CD14-positive monocyte (primary cell): ENCODE measurements at regions not wholly inside any gene's neighbourhood (a gene's known extent, or its start where the extent isn't known, plus 50 kb on each side); places are given as distances from the start of the nearest gene placed in this dataset.

ENCODE experiments used
- DNase-seq, 3 donors: peaks; one replicate each; pipeline ENCODE4 v3.0.0-alpha.2; 2011 to 2022
- H2AFZ ChIP-seq: 2 replicates; pipeline ENCODE4 v1.6.0; 2012; ENCODE audit warnings: mild to moderate bottlenecking, low read depth, low read length, inconsistent platforms; ENCODE audit not compliant: insufficient read depth, poor library complexity, severe bottlenecking
- H3K27ac ChIP-seq, 2 donors: 1 replicate in 1 of 2; 2 replicates in 1 of 2; pipeline ENCODE4 v1.5.1; 2012 to 2013; ENCODE audit warnings: low read length in 2 of 2, control low read depth in 1 of 2, inconsistent platforms in 1 of 2, low read depth in 1 of 2, mild to moderate bottlenecking in 1 of 2
- H3K27me3 ChIP-seq, 2 donors: one replicate each; pipeline versions ENCODE4 v1.6.0 to v1.6.1; 2011 to 2013; ENCODE audit warnings: low read length in 2 of 2; ENCODE audit not compliant: control insufficient read depth in 2 of 2, insufficient read depth in 2 of 2
- H3K36me3 ChIP-seq, 2 donors: replicated peaks in 1 of 2; 1 replicate in 1 of 2; 2 replicates in 1 of 2; pipeline versions ENCODE4 v1.5.1 to v1.6.1; 2012 to 2013; ENCODE audit warnings: low read length in 2 of 2, control low read depth in 1 of 2, inconsistent platforms in 1 of 2, mild to moderate bottlenecking in 1 of 2; ENCODE audit not compliant: insufficient read depth in 2 of 2, control insufficient read depth in 1 of 2
- H3K4me1 ChIP-seq, 2 donors: 1 replicate in 1 of 2; 2 replicates in 1 of 2; pipeline versions ENCODE4 v1.5.1 to v1.6.1; 2012 to 2013; ENCODE audit warnings: low read length in 2 of 2, control low read depth in 1 of 2, inconsistent platforms in 1 of 2, mild to moderate bottlenecking in 1 of 2, moderate library complexity in 1 of 2; ENCODE audit not compliant: insufficient read depth in 2 of 2, control insufficient read depth in 1 of 2
- H3K4me2 ChIP-seq: replicated peaks from 2 replicates; pipeline ENCODE3; 2012; ENCODE audit warnings: low read length, moderate library complexity, mild to moderate bottlenecking; ENCODE audit not compliant: poor library complexity, severe bottlenecking; ENCODE audit errors: extremely low read depth
- H3K4me3 ChIP-seq, 3 experiments: fragments of 200-600 bp in 1 of 3; sonication (generic) in 1 of 3; replicated peaks in 1 of 3; 1 replicate in 2 of 3; 2 replicates in 1 of 3; pipeline ENCODE4 v1.5.1; 2011 to 2013; ENCODE audit warnings: low read length in 3 of 3, mild to moderate bottlenecking in 3 of 3, control low read depth in 2 of 3, low read depth in 2 of 3, inconsistent platforms in 1 of 3, moderate library complexity in 1 of 3
- H3K79me2 ChIP-seq: 2 replicates; pipeline ENCODE4 v1.6.0; 2012; ENCODE audit warnings: mild to moderate bottlenecking, control low read depth, inconsistent platforms, low read length, moderate library complexity; ENCODE audit not compliant: insufficient read depth
- H3K9ac ChIP-seq: 2 replicates; pipeline ENCODE4 v1.6.0; 2017; ENCODE audit warnings: low read length, mild to moderate bottlenecking; ENCODE audit not compliant: insufficient read depth, poor library complexity, severe bottlenecking
- H3K9me3 ChIP-seq, 2 donors: replicated peaks in 1 of 2; 1 replicate in 1 of 2; 2 replicates in 1 of 2; pipeline versions ENCODE4 v1.5.1 to v1.6.1; 2012 to 2013; ENCODE audit warnings: low read length in 2 of 2, control low read depth in 1 of 2; ENCODE audit not compliant: control insufficient read depth in 1 of 2, insufficient read depth in 1 of 2
- H4K20me1 ChIP-seq: 2 replicates; pipeline ENCODE4 v1.6.0; 2012; ENCODE audit warnings: mild to moderate bottlenecking, low read length, control low read depth, moderate library complexity; ENCODE audit not compliant: insufficient read depth
- H3K27ac Mint-ChIP-seq, 7 donors: one replicate each; pipeline ENCODE4 v1.8.0; 2020; ENCODE audit warnings: mild to moderate bottlenecking in 7 of 7, mixed read lengths in 7 of 7, moderate library complexity in 6 of 7, inconsistent platforms in 2 of 7
- H3K27me3 Mint-ChIP-seq, 3 donors: one replicate each; pipeline ENCODE4 v1.8.0; 2021 to 2022; ENCODE audit warnings: low read depth in 3 of 3, mild to moderate bottlenecking in 3 of 3, mixed read lengths in 3 of 3, moderate library complexity in 3 of 3, inconsistent platforms in 1 of 3
- H3K36me3 Mint-ChIP-seq, 2 donors: one replicate each; pipeline ENCODE4 v1.8.0; 2020; ENCODE audit warnings: mixed read lengths in 2 of 2, inconsistent platforms in 1 of 2, mild to moderate bottlenecking in 1 of 2
- H3K4me1 Mint-ChIP-seq: one replicate; pipeline ENCODE4 v1.8.0; 2020; ENCODE audit warnings: mild to moderate bottlenecking, mixed read lengths
- H3K4me3 Mint-ChIP-seq, 2 donors: one replicate each; pipeline ENCODE4 v1.8.0; 2020; ENCODE audit warnings: mild to moderate bottlenecking in 2 of 2, mixed read lengths in 2 of 2, moderate library complexity in 1 of 2
- H3K9me3 Mint-ChIP-seq, 7 donors: one replicate each; pipeline ENCODE4 v1.8.0; 2020 to 2022; ENCODE audit warnings: mixed read lengths in 7 of 7, mild to moderate bottlenecking in 6 of 7, moderate library complexity in 6 of 7, inconsistent platforms in 2 of 7
- CTCF ChIP-seq: fragments of 200-600 bp; IDR thresholded peaks from one replicate; pipeline ENCODE4 v1.8.0; 2022; ENCODE audit warnings: antibody characterized with exemption, mild to moderate bottlenecking
- WGBS: methylation state at CpG from one replicate; pipeline ENCODE4 v1.1.5; 2013; ENCODE audit warnings: missing lambda C conversion rate; ENCODE audit not compliant: insufficient coverage; 5-methylcytosine and 5-hydroxymethylcytosine counted together
- intact Hi-C, 2 donors: fragments of 100-400 bp; cut with micrococcal nuclease; formaldehyde crosslinking; loops; one replicate each; pipeline versions ENCODE4 v1.15.0 to v1.15.1; 2023

GRCh38 chr3:621714-622113, 425.2 kb downstream of the CHL1 start:
- no peak overlapping the region for H3K27ac ChIP-seq
- intact Hi-C loops: no loop called here
- Mint-ChIP-seq H3K4me1 (no peaks in the 10 kb centered on the region), H3K36me3 (no peaks in the 10 kb centered on the region), H3K27me3 (peaks cover 0 to 2% (median 0%) of the 10 kb centered on the region in 3 donors), H3K27ac (no peak overlapping the region), H3K9me3 (peaks cover 0 to 2% (median 0%) of the 10 kb centered on the region in 7 donors), H3K4me3 (no peak overlapping the region)
- no peak for DNase-seq
- H3K4me1 ChIP-seq: no peaks in the 10 kb centered on the region
- no peak overlapping the region for H3K4me3 ChIP-seq
- no peaks in the 10 kb centered on the region for H4K20me1 ChIP-seq
- no peak overlapping the region for H3K9ac ChIP-seq
- TF ChIP-seq CTCF: no peak
- no peaks in the 10 kb centered on the region for H3K79me2 ChIP-seq
- H3K9me3 ChIP-seq: no peaks in the 10 kb centered on the region
- H3K27me3 ChIP-seq: no peaks in the 10 kb centered on the region
- H2AFZ ChIP-seq: no peak overlapping the region
- no peak overlapping the region for H3K4me2 ChIP-seq
- no peaks in the 10 kb centered on the region for H3K36me3 ChIP-seq

- intact Hi-C loops: no loop called here
- TF ChIP-seq CTCF: no peak
- Mint-ChIP-seq H3K4me3 (no peak overlapping the region), H3K4me1 (no peaks in the 10 kb centered on the region), H3K27me3 (peaks cover 0 to 2% (median 0%) of the 10 kb centered on the region in 3 donors), H3K36me3 (no peaks in the 10 kb centered on the region), H3K9me3 (peaks cover 0 to 2% (median 0%) of the 10 kb centered on the region in 7 donors), H3K27ac (no peak overlapping the region)
- H3K4me3 ChIP-seq: no peak overlapping the region
- H3K36me3 ChIP-seq: no peaks in the 10 kb centered on the region
- no peak overlapping the region for H2AFZ ChIP-seq
- DNase-seq: no peak
- no peaks in the 10 kb centered on the region for H3K4me1 ChIP-seq
- no peak overlapping the region for H3K4me2 ChIP-seq
- H3K9ac ChIP-seq: no peak overlapping the region
- no peaks in the 10 kb centered on the region for H3K27me3 ChIP-seq
- H3K9me3 ChIP-seq: no peaks in the 10 kb centered on the region
- no CpG with 5 or more reads among the region's 7 CpGs for WGBS
- no peak overlapping the region for H3K27ac ChIP-seq
- H3K79me2 ChIP-seq: no peaks in the 10 kb centered on the region
- no peaks in the 10 kb centered on the region for H4K20me1 ChIP-seq
These were observed 425.8 kb downstream of the CHL1 start for GRCh38 chr3:622314-622713.
